HT-29 (cell line): ENCODE measurements at regions not wholly inside any gene's neighbourhood (a gene's known extent, or its start where the extent isn't known, plus 50 kb on each side); places are given as distances from the start of the nearest gene placed in this dataset.
"Not testable (repeated sequence)": the region's sequence is repeated elsewhere in the genome, so short reads cannot be mapped to it uniquely, and the experiment has no call there.

ENCODE experiments used
- DNase-seq: peaks from one replicate; pipeline ENCODE4 v3.0.0-alpha.2; 2015; ENCODE audit warnings: low spot score

DNA sequence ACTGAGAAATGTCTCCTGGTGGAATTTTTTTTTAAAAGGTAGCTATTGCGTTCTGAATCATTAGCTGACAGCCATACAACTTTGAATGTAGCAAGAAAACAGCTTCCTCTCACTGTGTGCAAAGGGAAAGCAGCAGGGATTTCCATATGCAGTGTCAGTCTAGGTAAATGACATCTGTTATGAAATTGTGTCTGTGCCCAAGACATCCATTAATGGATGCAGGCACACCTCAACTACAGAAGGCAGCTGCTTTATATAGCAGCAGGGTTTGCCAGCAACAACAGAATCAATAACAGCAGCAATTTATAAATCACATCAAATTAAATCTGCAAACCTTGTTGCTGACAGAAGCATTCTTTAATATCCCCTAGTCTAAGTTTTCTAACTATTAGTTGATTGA is 745.3 kb upstream of the RAG2 start:
- DNase-seq, result no peak

DNA sequence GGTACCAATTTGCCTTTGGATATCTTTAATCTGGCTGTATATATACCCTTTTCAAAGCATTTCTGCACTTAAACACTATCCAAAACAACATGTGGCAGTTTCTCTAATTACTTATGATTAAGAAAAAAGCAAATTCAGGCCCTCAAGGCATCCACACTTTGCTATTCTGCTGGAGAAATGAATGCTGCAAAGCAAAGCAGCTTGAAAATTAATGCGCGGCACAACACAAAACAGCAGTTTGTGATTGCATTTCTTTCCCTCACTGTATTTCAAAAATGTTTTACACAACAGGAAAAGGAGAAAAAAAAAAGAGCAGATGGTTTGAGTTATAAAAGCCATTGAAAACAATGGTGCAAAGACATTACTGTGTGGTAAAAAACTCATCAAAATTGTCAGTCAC is 738.4 kb upstream of the RAG2 start:
- no peak for DNase-seq

DNA sequence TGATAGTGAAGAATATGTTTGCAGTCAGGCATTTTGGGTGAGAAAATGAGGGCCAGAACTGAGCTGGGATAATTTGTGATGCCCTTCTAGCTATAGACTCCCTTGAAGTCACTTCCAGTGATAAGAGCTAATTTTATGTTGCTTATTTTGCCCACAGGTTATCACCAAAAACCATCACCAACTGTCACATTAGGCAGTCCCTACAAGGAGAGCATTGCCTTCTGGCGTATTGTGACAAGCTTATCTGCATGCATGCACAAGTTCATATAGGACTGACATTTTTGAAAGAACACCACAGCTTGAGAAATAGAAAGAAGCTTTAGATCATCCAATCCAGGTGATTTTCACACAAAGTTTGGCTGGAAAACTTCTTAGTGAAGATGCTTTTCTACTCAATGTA is 735.3 kb upstream of the RAG2 start:
- DNase-seq, result no peak

DNA sequence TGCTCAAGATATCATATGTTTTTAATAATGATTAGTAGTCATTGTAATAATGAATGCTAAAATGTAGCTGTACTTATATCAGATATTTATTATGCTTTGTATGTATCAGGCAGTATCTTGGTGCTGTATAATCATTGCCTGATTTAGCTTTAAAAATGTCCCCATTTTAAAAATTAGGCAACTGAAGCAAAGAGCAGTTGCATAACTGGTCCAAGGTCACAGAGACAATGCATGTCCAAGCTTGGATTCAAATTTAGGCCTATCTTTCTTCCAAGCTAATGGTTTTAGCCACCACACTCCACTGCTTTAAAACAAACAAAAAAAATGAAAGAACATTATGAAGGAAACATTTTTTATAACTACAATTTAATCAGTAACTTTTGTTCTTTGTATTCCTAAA is 725.8 kb upstream of the RAG2 start:
- no peak for DNase-seq

DNA sequence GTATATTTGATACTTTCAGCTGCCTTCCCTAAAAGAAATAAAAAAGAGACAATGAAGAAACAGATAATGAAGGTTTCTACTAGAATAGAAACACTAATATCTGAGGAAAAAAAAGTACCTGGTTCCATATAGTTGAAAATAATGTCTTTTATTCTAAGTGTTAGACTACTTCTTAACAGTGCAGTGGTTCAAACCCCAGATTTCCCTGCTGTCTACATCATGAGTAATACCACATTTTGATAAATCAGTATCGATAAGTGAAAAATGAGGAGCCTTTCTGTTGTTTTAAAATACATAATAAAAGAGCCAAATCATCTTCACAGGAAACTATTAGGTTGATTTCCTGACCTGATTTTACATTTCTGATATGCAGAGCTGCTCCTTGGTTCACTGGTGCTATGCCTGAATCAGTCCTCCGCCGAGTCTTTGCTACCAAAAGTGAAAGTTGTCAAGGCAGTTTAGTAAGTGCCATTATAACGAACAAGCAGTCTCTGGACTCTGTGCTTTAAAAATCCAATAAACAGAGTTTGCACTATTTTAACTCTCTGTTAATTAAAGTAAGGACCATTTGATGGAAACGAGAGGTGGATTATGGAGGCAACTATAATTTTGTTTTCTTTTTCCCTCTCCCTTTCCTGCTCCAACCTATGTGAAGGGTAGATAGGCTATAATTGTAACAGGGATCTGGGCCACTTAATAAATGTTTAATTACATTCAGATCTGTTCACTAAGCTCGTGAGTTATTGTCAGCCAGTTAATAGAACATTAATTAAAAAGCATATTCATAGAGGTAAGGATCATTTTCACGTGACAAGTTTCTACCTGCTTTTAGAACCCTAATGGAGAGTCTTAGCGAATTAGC is 724.5 kb upstream of the RAG2 start:
- DNase-seq, result no peak

DNA sequence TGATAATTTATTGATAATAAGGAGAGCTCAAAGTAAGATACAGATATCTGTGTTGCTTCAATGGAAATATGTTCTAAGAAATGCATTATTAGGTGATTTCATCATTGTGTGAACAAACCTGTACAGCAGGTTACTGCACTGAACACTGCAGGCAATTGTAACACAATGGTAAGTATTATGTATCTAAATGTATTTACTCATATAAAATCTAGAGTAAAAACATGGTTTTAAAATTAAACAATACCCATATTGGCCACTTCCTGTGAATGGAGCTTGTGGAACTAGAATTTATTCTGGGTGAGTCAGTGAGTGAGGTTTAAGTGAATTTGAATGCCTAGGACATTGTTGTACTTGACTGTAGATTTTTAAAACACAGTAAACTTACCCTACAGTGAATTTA is 722.9 kb upstream of the RAG2 start:
- peak; percentile 9 for DNase-seq

DNA sequence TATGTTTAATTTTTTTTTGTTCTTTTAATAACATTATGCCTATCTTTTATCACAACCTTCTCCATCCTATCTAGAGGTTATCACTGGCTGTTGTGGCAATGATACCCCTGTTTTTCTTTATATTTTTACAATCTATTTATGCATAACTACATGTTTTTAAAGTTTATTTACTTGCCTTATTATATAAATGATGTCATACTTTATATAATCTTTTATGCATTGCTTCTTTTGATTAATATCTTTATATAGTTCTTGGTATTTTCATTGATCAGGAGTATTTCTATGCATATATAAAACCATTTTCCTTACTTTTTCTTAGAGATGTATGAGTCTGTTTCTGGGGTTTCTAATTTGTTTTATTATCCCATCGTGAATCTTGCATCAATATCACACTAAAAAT is 719.8 kb upstream of the RAG2 start:
- no peak for DNase-seq

DNA sequence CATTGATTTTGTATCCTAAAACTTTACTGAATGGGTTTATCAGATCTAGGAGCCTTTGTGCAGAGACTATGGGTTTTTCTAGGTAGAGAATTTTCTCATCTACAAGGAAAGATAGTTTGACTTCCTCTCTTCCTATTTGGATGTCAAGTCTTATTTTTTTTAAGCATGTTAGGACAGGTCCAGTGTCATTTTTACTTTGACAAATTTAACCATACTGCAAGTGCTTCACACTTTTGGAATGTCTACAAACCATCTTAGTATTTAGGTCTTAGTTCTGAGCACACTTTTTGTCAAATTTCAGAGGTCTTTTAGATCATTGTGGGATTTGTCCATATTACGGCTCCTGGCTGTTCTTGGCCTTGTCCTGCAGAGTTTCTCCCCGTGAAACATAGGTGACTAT is 715.2 kb upstream of the RAG2 start:
- DNase-seq, result no peak

DNA sequence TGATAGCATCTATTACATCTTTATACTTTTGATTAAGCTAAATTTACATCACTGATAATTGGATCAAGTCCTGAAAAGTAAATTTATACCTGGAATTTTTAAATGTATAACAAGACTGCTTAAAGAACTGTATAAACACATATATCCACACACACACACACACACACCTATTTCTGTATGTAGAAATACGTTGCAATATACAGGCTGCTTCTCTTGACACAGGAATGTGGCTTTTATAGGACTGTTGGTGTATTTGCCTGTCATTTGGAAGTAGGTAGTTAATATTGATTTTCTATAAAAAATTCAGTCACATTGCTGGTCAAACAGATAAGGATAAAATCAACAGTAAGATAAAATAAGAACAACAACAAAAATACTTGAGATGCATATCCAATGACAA is 708.5 kb upstream of the RAG2 start:
- DNase-seq, result no peak

DNA sequence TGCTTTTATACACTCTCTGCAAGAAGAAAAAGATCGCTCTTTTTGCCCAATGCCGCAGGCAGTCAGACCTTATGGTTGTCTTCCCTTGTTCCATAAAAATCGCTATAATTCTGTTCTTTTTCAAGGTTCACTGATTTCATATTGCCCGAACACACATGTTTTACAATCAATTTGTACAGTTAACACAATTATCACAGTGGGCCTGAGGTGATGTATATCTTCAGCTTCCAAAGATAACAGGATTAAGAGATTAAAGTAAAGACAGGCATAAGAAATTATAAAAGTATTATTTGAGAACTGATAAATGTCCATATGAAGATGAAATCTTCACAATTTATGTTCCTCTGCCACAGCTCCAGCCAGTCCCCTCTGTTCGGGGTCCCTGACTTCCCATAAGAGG is 703.4 kb upstream of the RAG2 start:
- DNase-seq, result not testable (repeated sequence)

DNA sequence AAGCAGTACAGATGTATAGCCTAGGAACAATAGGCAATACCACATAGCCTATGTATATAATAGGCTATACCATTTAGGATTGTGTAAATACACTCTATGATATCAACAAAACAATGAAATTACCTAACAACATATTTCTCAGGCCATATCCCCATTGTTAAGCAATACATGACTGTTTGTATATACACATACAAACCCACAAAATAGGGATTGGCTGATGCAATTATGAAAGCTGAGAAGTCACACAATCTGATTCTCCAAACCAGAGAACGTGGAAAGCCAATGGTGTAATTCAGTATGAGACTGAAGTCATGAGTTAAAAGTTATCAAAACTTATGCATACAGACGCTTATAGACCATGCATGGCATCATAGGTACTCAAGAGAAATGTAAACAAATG is 700.1 kb upstream of the RAG2 start:
- no peak for DNase-seq

DNA sequence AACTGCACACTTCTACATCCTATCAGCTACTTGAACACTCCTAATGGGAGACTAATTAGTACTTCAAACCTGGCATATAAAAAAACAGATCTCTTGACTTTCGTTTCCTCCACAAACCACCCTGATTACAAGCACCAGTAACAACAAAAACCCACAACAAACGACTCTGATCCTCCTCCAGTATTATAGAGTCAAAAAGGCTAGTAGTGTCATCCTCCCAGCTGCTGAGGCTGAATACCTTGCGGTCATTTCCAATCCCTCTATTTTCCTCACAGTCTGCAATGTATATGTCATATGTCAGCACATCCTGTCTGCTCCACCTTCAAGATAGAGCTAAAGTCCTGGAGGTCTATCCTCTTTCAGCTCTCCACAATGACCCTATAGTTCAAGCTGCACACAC is 688.9 kb upstream of the RAG2 start:
- no peak for DNase-seq

DNA sequence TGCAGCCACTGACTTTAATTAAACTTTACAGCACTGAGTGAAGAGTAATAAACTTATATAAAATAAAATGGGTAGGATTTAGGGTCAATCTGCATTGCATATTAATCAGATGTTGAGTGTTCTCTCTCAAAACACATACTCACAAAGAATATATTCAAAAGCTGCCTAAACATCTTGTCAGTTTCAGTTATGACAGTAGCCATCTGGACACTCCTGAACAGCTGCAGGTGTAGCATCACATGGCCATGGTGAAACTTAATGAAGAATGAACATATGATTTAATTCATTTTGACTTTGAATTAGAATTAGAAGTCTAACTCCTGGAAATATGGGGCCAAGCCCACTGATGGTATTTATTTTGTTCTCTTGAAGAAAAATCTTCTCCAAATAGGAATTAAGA is 684.3 kb upstream of the RAG2 start:
- no peak for DNase-seq

DNA sequence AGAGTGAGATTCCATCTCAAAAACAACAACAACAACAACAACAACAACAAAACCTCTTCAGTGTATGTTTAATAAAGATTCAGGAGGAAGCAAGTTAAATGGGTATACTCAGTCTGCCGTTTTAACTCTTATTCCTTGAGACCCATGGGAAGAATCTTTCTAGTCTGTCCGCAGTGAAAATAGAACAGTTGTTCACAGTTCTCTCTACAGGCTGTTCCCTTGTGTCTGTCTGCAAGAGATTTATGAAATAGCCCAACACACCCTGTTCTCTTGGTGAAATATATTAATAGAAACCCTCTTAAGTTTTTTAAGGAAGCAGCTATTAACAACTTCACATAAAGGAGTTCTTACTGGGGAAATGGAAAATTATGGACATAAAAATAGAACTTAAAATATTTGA is 682.2 kb upstream of the RAG2 start:
- DNase-seq, result no peak

DNA sequence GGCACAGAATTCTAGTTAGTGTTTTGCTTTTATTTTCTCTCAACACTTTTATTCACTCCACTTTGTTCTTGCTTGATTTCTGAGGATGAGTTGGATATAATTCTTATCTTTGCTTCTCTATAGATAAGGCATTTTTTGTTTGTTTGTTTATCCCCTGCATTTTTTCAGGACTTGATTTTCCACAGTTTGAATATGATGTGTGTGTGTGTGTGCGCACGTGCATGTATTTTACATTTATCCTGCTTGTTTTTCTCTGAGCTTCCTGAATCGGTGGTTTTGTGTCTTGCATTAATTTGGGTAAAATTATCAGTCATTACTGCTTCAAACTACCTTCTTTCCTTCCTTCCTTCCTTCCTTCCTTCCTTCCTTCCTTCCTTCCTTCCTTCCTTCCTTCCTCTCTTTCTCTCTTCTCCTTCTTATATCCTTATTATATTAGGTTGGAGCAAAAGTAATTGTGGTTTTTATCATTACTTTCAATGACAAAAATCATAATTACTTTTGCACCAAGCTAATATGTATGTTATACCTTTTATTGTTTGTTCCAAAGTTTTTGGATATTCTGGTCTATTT is 679.9 kb upstream of the RAG2 start:
- no peak for DNase-seq

DNA sequence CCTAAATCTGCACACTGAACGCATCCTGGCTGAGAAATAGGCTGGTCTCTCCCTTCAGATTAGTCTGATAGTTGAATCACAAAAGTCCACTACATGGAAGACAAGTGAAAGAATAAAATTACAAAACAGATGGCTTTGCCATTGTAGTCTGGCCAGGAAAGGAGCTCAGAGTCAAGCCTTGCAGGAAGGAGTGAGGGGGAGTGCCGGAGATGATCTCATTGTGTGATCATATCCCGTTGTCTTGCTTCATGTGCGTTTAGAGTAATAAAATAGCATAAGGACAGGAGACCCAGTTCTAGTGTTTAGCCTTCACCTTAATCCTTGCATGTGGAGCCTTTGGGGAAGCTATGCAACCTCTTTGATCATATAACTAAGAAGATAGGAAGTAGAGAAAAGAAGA is 666.7 kb upstream of the RAG2 start:
- DNase-seq, result no peak

DNA sequence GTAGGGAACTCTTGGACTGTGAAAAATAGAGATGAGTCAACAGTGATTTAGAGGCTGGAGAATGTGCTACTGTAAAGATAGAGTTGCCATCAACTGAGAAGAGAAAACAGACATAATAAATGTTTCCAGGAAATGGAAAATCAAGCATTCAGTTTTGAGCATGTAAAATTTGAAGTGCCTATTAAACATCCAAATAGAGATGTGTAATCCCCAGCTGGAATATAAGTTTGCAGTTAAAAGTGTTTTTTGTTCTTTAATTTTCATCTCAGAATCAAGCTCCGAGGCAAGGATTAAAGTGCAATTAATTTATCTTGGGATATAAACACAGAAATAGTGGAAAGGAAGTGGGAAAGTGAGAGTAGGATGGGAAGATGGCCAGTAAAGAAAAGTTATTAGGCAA is 666.0 kb upstream of the RAG2 start:
- DNase-seq, result no peak

DNA sequence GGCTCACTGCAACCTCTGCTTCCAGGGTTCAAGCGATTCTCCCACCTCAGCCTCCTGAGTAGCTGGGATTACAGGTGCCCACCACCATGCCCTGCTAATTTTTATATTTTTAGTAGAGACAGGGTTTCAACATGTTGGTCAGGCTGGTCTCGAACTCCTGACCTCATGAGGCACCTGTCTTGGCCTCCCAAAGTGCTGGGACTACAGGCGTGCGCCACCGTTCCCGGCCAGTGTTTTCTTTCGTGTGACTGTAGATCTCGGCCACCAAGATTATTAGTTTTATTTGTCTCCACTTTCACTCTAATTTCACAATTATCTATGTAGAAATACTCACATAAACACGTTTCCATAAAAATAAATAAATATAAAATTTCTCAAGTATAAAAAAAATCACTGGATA is 665.4 kb upstream of the RAG2 start:
- not testable (repeated sequence) for DNase-seq

DNA sequence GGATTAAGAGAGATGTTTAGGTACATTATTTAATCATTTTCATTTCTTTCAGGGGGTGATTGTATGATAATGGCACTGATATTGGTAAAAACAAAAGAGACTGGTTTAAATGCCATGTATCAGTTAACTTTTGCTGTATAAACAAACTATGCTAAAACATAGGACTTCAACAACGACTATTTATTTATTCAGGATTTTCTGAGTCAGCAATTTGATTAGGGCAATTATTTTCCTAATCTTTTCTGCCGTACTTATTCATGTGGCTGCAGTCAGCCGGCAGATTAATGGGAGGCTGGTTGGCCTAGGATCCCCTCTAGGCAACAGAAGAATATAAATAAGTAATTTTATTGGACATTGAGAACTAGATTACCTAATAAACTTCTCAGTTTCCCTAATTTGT is 661.7 kb upstream of the RAG2 start:
- DNase-seq, result no peak

DNA sequence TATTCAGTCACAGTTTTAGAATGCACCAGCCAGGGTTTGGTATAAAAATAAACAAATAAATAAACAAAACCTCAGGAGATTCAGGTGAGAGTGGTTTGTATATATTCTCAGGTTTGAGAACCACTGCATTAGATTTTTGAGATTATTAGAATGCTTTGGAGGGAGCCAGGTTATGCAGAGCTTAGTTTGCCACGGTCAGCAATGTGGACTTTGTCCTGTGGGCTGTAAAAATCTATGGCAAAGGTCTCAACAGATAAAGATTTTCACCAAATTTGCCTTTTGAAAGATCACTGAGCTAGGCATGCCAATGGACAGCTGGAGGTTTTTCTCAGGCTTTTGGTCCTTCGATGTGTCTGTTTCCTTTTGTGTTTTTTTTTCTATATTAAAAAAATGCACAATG is 650.1 kb upstream of the RAG2 start:
- DNase-seq, result no peak

DNA sequence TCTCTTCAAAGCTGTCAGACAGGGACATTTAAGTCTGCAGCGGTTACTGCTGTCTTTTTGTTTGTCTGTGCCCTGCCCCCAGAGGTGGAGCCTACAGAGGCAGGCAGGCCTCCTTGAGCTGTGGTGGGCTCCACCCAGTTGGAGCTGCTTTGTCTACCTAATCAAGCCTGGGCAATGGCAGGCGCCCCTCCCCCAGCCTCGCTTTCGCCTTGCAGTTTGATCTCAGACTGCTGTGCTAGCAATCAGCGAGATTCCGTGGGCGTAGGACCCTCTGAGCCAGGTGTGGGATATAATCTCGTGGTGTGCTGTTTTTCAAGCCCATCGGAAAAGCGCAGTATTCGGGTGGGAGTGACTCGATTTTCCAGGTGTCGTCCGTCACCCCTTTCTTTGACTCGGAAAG is 648.1 kb upstream of the RAG2 start:
- DNase-seq, result not testable (repeated sequence)

DNA sequence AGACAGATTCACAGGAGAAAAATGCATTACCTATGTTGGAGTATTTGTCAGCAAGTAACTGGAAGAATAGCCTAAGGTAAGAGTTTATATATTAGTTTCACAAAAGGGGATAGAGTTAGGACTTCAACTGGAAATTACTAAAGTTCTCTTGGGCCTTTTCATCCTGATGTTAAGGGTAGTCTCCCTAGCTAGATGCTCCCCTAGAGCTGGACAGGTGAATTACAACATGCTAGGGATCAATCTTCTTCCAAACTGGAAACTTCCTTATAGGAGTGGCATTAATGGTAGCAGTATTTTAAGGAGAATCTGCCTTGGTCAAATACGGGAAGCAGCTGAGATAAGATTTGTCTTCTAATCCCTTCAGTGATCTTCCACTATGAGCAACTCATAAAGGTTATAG is 632.8 kb upstream of the RAG2 start:
- DNase-seq, result peak; percentile 22

DNA sequence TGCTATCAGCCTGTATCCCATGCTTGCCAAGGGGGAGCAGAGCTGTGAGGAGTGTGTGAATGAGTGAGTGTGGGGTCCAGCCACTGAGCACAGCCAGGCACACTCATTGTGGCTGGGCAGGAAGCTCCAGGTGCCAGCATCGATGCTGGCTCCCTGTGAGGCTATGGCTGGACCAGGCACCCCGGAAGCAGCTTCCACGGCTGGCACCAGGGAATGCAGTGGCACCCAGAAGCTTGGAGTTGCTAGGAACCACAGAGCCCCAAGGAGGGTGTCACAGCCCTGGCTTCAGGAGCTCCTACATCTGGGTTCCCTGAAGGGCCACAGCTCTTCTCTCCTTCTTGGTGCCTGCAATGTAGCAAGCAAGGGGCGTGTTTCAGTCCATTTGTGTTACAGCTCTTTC is 625.9 kb upstream of the RAG2 start:
- no peak for DNase-seq

DNA sequence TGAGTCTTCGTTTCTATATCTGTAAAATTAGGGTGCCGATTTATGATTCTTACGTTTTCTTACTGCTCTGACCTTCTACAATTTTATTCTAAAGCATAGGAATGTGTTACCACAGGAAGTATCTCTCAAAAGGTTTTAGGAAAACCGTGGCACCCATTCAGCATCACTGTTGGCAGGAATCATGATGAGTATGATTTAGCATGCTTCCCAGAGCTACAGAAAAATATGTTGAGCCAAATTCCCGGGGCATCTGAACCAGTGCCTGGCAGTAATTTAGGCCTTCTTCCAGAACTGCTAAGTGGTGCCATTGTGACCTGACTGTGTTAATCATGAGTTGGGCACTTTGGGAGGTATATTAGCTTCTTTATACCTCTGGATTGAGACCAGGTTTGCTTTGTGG is 605.0 kb upstream of the RAG2 start:
- no peak for DNase-seq
